DMS 273 treated with DMSO at 0.1 percent for 48 hours (cell line): ENCODE measurements at regions not wholly inside any gene's neighbourhood (a gene's known extent, or its start where the extent isn't known, plus 50 kb on each side); places are given as distances from the start of the nearest gene placed in this dataset.
"Not testable (repeated sequence)": the region's sequence is repeated elsewhere in the genome, so short reads cannot be mapped to it uniquely, and the experiment has no call there.

Experiments used
- DNase-seq: peaks from one replicate; lab custom pipeline; 2025; lab: John Stamatoyannopoulos, UW

- no peak for DNase-seq
These were observed 411.7 kb upstream of the MYT1L start for GRCh38 chr2:2742726-2743125.

- DNase-seq: no peak
These were observed 409.2 kb upstream of the MYT1L start for GRCh38 chr2:2740238-2740775.

DNA sequence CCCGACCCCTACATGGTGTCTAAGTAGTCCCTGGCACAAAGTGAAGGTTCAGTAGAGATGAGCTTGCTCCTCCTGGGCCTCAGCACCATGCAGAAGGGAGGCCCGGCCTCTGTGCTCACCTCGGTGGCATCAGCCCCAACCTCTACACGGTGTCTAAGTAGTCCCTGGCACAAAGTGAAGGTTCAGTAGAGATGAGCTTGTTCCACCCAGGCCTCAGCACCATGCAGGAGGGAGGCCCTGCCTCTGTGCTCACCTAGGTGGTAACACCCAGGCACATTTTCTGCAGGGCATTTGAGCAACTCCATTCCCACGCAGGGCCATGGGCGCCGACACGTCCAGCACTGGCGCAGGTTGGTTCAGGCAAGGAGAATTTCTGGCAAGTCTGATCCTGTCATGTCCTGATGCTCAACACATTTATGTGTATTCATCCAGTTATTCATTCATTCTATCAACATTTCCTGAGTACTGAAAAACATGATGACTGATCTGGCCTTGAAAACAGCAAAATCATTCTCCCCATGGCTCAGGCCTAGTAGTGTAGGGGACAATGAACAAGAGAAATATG lies 408.2 kb upstream of the MYT1L start:
- DNase-seq: no peak

DNA sequence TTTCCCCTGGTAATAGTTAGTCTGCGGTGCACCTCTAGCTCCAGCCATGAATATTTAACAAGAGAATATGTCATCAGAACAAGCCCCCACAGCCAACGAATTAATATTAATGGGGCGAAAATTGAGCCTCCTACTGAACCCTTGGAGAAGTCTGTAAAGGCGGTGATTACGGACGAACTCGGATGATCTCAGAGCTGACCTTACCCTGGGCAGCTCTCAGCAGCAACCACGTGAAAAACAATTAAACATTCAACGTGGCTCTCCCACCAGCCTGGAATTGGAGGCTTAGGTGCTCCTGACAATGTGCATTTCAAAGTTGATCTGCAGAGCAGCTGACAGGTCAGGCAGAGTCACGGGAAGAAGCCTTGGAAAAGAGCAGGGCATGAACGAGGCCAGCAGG lies 407.6 kb upstream of the MYT1L start:
- DNase-seq: no peak

DNA sequence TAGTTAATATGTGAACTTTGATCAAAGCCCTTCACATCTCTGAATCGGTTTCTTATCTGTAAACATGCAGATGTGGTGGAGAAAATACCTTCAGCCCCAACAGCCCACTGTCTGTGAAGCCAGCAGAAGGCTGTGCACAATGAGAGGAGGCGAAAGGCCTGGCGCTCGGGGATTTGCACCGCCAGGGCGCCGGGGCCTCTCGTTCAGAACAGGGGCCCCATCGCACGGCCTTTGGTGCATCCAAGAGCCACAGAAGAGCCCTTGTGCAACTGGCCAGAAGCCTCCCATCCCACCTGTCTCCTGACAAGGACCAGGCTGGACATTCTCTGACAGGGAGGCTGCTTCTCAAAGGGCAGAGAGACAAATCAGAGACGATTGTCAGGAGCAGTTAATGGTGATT lies 407.2 kb upstream of the MYT1L start:
- no peak for DNase-seq

DNA sequence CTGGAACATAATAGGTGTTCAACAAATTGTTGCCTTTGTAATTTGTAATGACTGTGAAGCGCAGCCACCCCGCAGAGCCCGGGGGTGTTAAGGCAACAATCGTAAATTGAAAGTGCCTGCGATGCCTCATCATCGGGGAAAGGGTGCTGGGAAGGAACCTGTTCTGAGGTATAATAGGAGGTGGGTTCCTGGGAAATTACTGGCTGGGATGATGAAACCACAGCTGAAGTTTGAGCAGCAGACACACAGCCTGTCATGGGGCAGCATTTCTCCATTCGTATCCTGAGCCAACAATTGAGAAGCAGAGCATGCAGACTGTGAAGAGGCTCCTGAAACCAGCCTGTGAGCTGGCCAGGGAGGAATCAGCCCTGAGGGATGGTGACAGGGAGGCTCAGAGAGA lies 404.0 kb upstream of the MYT1L start:
- DNase-seq: no peak

GRCh38 chr2:2734308-2734707 lies 403.2 kb upstream of the MYT1L start:
- DNase-seq: no peak

- DNase-seq: no peak
These were observed 402.7 kb upstream of the MYT1L start for GRCh38 chr2:2733818-2734217.

DNA sequence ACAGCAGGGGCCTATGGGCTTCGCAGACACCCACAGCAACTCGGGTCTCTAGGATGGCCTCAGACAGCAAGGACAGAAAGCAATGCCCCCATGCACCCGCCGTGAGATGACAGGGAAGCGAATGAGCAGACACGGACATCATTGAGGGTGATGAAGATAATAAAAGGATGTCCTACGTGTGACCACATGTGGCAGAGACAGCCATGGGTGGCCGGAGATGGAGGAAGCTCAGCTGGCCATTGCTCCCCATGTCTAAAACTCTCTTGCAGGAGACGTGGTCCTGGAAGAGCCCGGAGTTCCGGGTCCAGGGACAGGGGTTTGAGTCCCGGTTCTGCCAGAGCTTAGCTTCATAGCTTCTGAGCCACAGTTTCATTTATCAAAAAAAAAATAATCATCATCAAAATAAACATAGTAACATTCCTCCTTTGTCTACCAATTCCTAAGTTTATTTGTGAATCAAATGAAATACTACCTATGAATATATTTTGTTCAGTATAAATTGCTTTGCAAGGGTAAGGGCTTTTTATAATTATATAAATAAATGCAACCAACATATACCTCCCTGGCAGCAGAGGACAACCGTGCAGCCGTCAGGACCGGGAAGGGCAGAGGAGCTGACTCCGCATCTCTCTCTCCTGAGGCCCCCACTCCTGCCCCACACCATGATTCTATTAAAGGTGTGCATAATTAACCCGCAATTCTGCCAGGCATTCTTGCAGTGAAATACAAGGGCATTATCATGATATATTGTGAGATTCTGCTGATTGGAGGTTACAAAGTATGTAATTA lies 401.4 kb upstream of the MYT1L start:
- DNase-seq: no peak

DNA sequence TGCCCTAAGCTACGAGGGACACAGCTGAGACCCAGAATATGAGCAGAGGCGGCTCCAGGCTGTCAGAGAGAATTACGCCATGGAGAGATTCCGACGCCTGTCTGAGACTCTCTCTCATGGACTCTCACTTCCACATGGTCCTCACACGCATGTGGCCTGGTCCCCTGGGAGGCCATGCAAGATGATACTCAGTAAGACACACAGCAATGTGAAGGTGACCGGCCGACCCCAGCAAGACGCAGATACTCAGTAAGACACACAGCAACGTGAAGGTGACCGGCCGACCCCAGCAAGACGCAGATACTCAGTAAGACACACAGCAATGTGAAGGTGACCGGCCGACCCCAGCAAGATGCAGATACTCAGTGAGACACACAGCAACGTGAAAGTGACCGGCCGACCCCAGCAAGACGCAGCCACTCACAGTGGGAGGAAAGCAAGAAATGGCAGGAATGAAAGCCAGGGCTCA lies 400.8 kb upstream of the MYT1L start:
- DNase-seq: no peak

DNA sequence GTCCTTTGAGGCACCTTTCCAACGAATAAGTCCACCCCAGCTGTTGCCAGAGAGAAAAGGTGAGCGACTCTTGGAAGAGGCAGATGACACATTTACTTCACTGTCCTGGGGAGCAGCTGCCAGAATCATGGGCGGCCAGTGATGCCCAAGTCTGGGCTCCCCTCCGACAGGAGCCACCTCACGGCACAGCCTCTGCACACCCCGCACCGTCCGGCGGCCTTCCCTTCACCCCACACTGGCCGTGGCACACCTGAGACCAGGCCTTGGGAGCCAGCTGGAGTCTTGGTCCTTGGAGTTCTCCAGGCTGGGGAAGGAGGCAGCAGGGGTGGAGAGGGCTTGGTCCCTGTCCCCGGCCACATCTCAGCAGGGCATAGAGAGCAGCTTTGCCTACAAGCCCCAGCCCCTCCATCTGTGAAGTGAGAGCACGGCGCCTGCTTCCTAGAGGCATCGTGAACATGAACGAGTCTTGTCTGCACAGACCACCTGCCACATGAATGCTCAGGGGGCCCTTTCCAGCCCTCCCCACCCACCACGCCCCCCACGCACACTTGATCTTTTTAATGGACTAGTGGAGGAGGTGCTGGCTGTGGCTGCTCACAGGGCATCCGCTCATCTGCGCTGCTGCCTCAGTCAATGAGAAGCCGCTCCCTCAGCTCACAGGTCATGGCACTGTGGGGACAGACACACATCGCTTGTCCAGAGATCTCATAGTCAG lies 400.2 kb upstream of the MYT1L start:
- DNase-seq: no peak

DNA sequence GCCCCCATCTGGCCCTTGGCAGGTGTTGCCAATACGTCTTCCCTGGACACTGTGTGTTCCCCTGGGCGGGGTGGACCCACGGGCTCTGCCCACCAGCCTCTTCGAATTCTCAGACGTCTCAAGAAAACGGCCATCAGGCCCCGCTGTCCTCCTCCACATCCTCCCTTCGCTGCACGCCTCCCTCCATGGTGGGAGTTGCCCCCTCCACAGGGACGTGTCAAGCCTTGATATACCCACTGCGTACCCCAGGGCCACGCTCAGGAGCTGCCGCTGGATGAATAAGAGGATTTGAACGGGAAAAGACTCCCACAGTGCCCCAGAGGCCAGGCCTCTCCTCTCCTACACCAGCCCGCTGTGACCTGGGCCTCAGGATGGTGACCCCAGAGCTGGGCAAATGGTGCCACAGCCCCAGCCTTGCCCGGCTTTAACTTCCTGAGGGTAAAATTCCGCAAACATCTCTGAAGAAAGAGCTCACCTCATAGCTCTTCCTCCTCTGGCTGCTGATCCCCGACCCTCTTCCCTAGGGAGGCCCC lies 399.3 kb upstream of the MYT1L start:
- no peak for DNase-seq

DNA sequence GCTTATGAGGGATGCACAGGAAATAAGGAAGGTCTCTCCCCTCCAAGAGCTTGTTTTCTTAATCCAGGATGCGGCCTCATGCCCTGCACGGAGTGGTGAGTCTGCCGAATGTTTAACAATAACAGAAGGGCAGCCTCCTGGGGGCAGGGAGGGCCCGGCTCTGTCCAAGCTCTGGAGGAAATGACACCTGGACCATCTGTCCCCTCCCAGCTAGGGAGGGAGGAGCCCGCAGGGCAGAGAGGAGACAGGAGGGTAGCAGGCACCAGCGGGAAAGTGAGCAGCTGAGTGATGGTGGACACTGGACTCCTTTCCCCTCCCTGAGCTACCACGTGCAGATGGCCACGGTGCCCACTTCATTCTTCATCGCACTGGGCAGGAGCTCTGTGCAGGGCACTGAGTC lies 398.2 kb upstream of the MYT1L start:
- DNase-seq: no peak

- DNase-seq: no peak
These were observed 397.6 kb upstream of the MYT1L start for GRCh38 chr2:2728635-2729034.

DNA sequence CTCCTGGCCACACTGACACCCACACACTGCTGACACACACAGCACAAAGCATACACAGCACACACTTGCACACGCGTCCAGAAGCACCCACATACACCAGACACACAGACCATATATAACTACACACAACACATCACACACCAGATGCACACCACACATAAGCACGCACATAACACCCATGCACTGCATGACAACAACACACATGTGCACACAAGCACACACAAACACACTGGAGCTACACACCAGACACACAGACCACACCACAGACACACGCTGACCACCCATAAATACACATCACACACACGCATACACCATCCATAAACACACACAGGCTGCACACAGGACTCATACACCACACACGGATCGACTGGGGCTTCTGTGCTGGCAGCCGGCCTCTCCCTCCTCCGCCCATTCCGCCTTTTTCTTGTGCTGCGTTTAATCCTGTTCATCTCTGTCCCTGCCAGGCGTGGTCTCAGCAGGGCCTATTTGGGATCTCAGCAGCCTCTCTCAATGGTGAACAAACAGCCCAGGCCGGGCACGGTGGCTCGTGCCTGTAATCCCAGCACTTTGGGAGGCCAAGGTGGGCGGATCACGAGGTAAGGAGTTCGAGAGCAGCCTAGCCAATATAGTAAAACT lies 396.9 kb upstream of the MYT1L start:
- no peak for DNase-seq

DNA sequence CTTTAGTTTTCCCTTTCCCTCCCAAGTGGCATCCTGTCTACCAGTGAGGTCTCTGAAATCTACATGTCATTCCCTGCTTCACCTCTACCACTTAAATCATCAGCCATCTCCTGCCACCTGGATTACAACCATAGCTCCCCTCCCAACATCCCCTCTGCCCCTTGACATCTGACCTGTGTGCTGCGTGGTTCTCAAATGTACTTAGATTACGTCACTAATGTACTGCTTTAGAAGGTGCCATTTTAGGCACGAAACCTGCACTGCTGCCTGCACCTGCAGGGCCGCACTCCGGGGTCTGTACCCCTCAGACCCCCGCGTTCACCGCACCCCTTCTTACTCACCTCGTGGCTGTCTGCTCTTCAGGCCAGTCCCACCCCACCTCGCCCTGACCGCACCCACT lies 395.1 kb upstream of the MYT1L start:
- DNase-seq: no peak

DNA sequence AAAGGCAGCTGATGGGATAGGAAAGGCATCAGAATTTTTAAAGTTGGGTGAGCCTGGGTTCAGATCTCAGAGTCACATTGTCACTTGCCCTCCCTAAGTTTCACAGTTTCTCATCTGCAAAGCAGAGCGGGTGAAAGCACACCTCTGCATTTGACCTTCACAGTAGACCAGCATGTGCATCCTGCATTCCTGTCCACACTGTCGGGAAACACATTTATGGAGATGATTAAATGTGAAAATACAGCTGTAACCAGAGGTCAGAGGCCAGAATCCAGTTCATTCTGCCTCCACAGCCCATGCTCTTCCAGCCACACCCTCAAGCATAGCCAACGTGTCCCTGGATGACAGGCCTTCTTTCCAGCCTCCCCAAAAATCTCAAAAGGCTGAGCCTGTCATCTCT lies 392.0 kb upstream of the MYT1L start:
- no peak for DNase-seq

DNA sequence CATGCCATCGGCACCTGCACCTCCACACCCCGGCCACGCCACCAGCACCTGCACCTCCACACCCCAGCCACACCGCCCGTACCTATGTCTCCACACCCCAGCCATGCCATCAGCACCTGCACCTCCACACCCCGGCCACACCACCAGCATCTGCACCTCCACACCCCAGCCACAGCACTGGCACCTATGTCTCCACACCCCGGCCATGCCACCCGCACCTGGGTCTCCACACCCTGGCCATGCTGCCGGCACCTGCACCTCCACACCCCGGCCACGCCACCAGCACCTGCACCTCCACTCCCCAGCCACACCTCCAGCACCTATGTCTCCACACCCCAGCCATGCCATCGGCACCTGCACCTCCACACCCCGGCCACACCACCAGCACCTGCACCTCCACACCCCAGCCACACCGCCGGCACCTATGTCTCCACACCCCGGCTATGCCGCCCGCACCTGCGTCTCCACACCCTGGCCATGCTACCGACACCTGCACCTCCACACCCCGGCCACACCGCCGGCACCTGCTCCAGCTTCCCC lies 390.3 kb upstream of the MYT1L start:
- DNase-seq: no peak

DNA sequence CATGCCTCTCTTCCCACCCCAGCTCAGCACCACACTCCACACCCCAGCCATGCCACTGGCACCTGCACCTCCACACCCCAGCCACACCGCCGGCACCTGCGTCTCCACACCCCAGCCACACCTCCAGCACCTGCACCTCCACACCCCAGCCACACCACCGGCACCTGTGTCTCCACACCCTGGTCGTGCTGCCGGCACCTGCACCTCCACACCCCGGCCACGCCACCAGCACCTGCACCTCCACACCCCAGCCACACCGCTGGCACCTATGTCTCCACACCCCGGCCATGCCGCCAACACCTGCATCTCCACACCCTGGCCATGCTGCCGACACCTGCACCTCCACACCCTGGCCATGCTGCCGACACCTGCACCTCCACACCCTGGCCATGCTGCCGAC lies 389.7 kb upstream of the MYT1L start:
- DNase-seq: not testable (repeated sequence)

DNA sequence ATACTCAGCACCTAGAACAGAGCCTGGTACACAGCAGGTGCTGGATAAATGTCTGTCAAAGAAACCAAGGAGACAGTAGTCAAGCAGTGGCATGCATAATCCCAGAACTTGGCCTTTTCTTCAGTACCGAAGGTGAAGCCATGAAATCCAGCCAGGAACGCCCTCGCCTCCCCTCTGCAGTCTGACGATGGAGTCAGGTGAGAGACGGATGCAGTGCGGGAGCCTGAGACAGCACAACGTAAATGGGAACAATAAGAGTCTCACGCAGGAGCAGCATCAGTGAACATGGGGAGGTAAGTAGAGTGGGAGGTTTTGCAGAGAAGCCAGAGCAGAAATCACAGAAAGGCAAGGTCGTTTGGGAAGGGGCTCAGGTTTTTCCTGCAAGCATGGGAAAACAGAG lies 389.3 kb upstream of the MYT1L start:
- DNase-seq: no peak

DNA sequence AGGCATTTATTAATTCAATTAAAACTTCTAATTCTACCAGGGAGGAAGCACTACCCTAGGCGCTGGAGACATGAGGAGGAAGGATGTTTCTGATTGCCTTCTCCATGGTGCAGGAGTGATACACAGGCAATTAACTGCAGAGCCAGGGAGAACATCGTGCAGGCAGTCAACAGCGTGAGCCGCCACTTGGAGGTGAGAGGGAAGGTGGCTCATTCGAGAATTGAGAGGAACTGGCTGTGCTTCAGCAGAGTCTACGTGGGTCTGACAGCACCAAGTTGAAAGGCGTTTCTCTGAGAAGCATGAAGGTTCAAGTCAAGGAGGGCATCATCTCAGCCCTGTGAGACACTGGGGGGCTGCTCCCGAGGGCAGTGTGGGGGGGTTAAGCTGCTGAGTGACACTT lies 388.7 kb upstream of the MYT1L start:
- no peak for DNase-seq

GRCh38 chr2:2719015-2719414 lies 387.9 kb upstream of the MYT1L start:
- no peak for DNase-seq
